OCI-M2 (cell line): ENCODE measurements at regions not wholly inside any gene's neighbourhood (a gene's known extent, or its start where the extent isn't known, plus 50 kb on each side); places are given as distances from the start of the nearest gene placed in this dataset.
A peak's percentile ranks its signal among the peaks of the same experiment; 100 is the strongest.

Experiments
- DNase-seq: peaks from one replicate; lab custom pipeline; 2025; ENCODE audit not compliant: unreplicated experiment; lab: John Stamatoyannopoulos, UW

DNA sequence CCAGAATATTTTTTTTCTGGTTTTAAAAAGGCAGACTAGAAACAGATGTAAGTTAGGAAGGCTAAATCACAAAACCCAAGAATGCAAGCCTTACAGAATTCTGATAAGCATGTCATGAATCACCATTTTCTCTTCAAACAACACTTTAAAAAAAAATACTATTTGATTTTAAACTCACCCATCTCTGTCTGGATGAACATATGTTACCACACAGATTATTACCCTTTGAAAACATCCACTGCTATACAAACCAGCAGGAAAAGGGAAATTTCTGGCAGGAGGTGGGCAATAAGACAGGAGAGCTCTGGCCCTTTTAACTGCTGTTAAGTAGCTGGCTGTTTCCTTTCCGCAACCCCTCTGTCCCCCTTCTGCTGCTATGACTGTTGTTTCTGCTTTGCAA, 317.7 kb upstream of the NOCT start:
- DNase-seq, result no peak

DNA sequence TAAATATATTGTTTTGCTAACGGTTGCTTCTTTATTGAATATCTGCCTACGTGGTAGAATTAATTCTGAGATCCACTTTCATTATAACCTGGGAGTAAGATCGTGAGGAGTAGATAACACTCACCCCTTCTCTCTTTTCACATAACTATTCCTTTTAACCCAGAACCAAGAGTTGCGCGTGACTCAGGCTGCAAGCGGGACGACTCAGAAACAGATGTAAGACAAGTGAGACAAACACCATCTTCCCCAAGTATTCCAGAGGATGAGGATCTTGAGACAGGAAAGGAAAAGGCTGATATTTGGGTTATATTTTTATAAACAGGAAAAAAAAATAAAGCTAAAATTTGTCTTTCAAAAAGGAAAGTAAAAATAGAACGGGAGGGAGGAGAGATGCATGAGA, 318.8 kb upstream of the NOCT start:
- no peak for DNase-seq

DNA sequence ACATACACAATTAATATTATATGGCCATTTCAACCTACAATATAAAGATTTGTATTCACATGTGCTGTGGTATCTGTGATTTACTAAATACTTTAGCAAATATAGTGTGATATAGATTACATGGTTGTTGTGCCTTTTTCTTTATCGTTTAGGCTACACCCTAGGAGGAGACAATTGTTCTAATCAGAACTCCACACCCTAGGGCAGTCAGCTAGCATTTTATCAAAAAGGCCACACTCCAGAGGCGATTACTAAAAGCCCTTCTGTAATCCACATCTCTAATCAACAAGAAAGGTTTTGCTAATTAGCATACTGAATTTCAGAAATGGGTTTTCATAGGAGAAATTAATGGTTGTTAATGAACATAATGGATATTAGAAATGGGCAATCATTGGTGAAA, 319.5 kb upstream of the NOCT start:
- no peak for DNase-seq

DNA sequence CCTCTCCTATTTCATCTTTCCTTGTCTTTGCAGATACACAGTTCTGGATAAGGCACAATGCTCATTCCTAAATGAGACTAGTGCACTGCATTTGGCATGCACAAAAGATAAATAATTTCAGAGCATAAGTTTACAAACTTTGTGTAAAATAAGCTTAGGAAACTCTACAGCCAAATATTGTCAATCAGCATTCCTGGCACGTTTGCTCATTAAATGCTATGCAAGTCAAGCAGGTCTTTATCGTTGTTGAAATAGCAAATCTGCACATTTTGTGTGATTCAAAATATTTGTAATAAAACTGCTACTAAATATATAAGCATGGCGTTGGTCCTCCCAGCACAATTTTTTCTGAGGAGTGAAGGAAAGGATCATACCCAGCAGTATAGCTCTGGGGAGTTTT, 322.1 kb upstream of the NOCT start:
- no peak for DNase-seq

DNA sequence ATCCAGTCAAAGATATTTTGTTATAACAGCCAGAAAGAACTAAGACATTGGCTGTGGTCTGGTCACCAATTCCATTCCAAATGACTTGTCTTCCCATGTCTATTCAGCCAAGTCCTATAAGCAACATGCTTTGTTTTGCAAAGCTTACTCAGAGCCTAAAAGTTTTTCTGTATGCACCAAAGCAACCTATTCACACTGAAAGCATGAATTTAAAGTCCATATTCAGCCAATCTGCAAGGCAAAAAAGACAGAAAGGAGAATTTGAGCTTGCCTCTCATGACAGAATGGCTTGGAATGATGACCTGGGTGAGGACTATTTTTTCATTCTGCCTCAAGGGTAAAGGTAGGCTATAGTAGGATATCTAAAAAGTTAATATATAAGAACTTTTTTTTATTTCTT, 323.2 kb upstream of the NOCT start:
- DNase-seq, result no peak

DNA sequence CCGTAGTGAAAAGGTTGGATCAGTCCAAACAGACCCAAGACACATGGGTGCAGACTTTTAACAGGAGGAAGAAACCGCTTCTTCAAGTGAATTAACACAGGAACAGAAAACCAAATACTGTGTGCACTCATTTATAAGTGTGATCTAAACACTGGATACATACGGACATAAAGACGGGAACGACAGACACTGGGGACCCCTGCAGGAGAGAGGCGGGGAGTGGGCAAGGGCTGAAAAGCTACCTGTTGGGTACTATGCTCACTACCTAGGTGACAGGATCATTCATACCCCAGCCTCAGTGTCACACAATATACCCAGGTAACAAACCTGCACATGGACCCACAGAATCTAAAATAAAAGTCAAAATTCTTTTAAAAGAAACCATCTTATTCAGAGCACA, 326.0 kb upstream of the NOCT start:
- DNase-seq, result no peak

DNA sequence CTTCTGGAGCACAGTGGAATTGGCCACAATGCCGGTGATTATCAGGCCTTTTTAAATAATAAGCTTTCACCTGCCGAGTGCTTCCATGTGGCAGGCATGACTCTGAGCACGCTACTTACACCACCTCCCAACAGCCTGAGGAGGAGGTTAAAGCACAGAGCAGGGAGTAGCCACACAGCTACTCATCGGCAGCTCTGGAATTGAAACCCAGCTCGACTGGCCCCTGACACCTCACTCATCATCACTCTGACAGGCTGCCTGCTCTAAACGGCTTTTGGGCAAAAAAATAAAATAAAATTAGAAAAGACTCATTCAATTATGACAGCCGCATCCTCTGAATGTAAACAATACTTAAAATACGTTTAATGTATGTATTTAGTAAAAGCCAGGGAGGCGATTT, 326.4 kb upstream of the NOCT start:
- DNase-seq, result no peak

DNA sequence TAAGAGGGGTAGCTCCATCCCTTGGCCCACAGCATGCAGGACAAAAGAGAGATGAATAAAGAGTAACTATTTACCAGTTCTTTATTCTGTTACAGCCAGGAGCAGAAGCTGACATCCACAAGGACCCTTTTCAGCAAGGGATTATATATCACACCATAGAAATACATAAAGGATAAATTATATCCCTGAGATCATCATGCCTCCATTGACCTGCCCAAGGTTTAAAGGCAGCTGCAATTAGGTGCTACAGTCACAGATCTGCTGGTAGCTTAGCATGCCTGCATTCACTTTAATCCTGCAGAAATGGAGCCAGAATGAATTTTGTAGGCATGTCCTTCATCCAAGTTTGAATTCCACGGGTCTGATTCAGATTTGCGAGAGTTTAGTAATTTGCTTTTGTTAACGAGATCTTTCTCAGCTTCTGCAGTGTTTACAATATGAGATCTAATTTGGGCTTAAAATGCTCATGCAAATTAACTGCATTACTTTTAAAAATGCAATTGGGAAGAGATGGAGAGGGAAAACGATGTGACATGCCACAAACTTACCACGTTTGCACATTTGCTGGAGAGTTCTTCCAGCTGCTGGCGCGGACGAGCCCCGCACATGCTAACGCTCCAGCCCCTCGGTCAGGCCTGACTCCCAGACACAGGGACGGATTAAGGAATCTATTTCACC, 327.0 kb upstream of the NOCT start:
- DNase-seq, result no peak

DNA sequence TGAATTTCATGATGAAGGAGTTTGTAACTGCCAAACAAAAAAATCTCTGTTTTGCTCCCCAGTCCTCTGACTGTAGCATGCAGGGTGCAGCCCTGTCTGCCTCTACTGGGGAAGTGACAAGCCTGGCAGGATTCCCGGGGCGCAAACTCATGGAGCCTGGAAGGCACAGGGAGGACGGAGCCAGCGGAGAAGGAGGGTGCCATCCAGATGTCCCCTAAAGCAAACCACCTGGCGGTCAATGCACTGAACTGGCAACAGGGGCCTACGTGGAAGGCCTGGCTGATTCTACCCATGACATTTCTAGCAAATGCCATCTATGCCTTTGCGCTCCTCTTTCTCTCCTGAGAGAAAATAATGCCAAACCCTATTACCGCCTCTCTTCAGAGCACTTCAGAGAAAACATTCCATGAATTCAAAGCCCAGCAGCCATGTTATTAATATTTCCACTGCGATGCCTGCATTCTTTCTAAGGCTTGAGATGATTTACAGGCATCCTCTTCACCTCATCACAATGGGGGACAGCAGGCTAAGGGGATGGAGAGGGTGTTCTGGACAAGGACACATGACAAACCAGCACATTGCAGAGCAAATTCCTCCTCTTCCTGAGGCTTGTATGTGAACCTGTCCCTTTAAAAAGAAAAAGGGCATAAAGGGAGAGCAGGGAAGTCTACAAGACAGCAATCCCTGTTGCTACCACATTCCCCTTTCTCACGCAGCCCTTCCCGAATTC, 329.3 kb upstream of the NOCT start:
- DNase-seq, result no peak

DNA sequence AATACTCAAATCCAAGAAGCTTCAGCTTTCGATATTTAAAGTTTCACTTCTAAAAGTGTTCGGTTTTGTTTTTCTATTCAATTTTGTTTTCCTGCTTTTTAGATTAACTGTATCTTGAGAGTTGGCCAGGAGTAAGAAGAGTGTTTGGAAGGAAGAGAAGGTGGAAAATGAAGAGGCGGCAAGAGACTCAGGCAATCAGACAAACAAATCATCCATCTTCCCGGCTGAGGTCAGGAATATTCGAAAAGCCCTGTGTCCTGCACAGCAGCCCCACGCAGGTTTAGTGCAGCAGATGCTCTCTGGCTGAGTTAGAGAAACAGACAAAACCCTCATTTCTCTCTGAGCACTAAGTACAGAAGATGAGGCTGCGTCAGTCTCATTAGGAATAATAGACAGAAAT, 330.3 kb upstream of the NOCT start:
- DNase-seq, result no peak

DNA sequence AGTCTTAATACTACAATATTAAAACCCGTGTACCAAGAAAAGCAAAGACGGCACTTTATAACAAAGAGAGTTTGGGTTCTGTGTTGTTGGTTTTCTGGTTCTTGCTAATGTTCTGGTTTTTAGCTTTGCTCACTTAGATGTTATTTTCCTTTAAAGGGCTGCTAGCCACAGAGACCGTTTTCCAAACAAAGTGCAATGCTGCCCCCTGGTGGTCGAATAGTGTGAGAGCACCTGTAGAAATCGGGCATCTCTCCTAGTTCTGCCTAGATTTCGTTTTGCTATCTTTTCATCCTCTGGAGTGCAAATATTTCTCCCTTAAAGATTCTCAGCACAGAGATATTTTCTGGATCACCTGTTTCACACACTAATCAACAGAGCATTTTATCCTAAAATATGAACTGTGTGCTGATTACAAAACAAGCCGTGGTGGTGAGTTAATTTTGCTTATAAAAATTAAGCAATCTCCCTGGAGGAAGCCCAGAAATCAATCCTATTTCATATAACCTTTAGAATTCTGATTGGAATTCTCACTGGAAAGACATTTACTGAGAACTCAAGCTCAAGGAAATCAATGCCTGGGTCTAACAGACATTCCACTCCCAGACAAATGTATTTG, 334.5 kb upstream of the NOCT start:
- DNase-seq, result peak; percentile 27

DNA sequence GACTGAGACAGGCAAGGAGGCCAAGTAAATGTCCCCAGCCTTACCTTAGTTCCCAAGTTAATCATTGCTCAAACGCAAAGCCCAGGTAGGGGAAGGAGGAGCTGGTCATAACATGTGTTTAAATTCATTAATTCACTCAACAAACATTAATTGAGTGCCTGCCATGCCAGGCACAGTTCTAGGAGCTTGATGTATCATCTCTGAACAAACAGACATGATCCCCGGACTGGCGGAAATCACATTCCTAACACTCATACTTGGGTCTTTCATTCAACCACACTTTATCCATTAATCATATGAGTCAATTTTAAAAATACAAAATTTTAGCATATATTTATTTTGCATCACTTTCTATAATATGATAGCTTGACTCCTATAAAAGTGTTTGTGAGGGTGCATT, 335.3 kb upstream of the NOCT start:
- no peak for DNase-seq

DNA sequence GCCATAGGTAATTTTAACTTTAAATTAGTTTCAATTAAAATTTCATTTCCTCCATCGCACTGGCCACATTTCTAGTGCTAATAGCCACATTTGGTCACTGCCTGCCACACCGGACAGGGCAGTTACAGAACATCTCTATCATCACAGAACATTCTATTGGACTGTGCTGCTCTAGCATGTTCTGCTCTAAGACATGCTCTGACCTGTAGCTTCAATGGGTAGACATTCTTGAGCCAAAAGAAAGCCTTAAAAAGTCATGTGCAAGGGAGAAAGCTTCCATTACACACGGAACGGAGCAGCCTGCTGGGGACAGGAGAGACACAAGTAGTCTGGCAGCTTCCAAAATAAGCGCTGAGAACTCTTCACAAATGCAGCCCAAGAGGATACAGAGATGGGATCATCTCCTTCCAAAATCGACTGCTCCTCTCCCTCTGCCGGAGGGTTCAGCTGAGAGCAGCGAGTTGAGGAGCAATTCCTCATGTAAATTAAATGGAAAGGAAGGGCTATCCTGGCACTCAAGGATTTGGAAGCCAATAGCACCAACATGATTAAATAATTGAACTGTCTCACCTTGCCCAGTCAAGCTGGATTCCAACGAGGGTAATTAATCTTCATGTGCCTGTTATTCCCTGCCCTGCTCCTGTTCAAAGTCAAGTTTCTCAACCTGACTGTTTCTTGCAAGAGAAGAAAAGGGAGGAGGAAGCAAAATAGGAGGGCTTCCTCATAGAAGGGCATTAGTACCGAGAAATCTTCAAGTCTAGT, 336.4 kb upstream of the NOCT start:
- DNase-seq, result no peak

DNA sequence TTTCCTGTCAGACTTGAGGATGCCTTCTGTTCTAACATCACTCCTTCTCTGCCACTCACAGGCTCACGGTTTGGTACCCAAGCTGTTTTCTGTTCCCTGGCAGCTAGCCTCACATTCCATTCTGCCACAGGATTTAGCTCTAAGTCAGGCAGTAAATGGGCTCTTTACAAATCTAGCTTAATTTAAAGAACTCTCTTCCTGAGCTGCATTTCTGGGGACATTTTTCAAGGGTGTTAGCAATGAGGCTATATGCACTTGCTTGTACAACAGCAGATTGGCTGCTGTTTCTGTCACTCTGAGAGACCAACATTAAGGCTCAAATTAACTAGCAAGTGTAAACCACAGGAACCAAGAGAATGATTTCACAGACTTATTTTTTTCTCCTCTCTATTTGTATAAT, 337.8 kb upstream of the NOCT start:
- DNase-seq, result no peak

DNA sequence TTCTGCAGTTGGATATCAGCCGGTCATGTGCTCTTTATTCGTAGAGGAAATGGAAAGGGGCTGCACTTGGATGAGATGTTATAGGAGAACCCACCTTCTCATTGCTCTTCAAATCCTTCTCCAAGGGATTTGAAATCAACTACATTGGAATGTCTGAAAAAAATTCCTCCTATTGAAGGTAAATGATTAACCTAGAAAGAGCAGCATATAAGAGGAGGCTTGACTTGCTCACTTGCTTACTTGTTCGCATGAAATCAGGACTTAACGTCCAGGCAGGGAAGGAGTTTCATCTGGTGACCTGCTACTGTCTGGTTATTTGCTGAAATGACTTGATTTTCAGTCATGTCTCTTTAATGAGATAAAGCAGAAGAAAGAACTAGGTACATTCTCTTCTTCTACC, 338.4 kb upstream of the NOCT start:
- no peak for DNase-seq

DNA sequence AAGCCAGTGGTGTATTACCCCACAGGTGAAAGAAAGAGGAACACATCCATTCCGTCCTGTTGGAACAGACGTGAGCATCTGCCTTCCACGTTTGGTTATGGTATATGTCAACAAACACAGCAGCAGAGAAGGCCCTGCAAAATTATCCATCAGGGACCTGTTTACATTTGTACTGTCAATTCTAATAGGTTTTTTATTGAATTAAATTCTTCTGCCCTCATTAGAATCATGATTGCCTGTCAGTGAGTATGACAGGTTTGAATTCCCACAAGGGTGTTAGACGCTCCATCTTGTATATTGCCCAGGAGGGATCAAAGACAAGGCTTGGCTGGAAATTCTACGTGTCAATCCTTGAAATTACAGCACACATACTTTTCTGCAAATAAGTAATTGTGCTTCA, 339.9 kb upstream of the NOCT start:
- DNase-seq, result no peak

DNA sequence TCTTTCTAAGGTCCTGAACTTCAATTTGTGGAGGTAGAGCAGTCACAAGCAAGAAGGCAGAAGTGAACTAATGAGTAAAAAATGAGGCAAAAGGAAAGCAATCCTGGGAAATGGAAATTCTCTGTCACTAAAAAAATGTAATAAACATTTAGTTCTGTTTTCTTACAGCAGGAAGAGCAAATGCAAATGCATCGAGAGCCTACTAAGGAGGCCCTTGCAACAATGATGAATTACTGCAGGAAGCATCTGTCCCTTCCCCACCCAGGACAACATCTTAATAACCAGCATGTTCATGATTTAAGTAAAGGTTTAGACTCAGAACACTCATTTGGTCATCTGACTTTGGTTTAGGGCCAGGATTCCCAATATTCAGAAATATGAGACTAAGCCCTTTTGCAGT, 341.4 kb upstream of the NOCT start:
- no peak for DNase-seq

DNA sequence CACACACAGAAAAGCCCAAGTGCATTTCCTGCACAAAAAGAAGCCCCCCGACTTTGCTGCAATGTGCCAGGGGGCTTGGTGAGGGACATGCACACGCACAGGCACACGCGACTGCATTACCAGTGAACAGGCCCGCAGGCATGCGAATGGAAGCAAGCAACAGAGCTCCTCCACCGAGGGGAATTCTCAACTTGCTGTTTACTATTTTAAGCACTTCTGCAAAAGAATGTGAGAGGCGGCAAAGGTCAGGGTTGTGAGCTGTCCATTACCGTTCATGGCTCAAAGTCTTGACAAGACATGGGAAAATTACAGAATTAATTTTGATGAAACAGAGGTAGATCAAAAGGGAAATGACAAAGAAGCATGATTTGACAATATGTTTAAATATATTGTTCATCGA, 342.5 kb upstream of the NOCT start:
- no peak for DNase-seq

DNA sequence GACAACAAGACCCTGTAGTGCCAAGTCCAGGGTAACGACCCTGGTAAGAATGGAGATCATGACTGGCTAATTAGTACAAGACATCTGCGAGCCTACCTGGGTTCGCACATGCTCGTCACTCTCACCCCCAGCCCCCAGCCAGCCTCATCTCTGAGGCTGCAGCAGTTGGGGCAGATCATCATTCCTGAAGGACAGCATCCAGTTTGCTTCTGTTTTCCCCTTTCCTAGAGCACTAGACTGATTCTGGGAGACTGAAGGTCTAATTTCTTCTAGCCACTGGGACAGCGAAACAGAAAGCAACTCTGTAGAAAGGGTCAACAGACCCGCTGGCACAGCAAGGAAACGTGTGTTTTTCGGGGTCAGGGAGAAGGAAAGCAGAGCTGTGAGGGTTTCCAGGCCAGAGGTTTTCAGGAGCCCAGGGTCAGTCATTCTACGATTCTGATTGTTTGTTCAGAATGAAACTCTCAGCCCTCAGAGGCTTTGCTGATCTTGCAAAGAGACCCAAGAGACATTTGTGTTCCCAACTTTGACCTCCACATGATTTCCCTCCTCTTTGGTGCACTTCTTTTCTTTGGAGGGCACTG, 343.1 kb upstream of the NOCT start:
- no peak for DNase-seq

DNA sequence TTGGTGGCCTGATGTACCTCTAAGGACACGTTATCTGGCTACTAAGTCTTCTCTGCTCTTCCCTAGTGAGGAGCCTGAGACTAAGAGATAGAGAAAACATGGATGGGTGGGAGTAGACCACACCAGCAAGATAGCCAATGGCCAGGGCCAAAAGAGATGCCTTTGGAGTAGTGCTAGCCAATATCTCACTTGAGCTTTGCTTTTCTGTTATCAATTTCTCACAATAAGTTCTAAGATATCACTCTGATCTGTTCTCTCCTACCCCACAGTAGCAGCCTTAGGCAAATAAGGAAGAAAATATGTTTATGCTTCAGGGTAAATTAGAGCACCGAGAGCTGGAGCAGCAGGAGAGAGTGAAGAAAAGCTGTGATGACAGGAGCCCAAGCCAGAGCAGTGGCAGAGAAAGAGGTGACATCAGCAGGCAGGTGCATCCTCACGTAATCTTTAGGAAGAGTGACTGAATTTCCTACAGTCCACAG, 343.9 kb upstream of the NOCT start:
- peak; percentile 55 for DNase-seq

DNA sequence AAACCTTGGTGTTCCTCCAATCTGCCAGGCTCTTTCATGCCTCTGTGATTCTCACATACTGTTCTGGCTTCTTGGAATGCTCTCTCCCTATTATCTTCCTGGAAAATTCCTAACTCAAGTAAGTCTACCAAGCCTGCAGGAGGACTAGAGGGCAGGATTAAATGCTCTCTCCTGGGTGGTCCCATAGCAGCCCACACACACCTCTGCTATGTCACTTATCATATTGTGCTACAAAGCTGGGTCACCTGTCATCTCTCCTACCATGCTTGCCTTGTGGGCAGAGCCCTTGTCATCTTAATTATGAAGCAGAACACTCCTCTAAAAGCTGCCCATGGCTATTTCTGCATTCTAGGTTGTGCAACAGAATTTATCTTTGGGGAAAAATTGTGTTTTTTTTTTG, 344.5 kb upstream of the NOCT start:
- DNase-seq, result no peak
